ENCODE measurements at regions not wholly inside any gene's neighbourhood (a gene's known extent, or its start where the extent isn't known, plus 50 kb on each side); places are given as distances from the start of the nearest gene placed in this dataset.

- H3K27ac ChIP-seq, result peak overlapping the region in 1 of 2 experiments; percentile 39; a peak in 2 of 6 replicates
- ChIA-PET POLR2A (no interaction called here), CTCF (interaction anchor here (0.7 to 2.1 kb wide), 6 partner anchors 9 to 320 kb away, joined by 3 to 10 read pairs (median 4); no protein-coding TSS in a partner anchor)
- FAIRE-seq (no peak), ATAC-seq (no peak), DNase-seq (ENCODE audit: low read depth in 1 of 2, low spot score in 1 of 2) (no peak)
- H3K4me3 ChIP-seq, result no peak overlapping the region
- peaks cover 15% of the 10 kb centered on the region for H3K4me1 ChIP-seq
- TF ChIP-seq EHMT2 (IDR thresholded peaks at IDR 0.05; ENCODE audit: low read depth) (no peak), ELK1 (IDR thresholded peaks at IDR 0.05; ENCODE audit: low read depth, low read length) (no peak), USF2 (IDR thresholded peaks at IDR 0.05) (no peak), REST (IDR thresholded peaks at IDR 0.05) (no peak), BHLHE40 (IDR thresholded peaks at IDR 0.05; ENCODE audit: low read depth, low read length) (no peak), FOXS1 (CRISPR knock-in tag; IDR thresholded peaks at IDR 0.05) (no peak), NPAS2 (CRISPR knock-in tag; IDR thresholded peaks at IDR 0.05; ENCODE audit: borderline replicate concordance) (no peak), TP53 (CRISPR knock-in tag; IDR thresholded peaks at IDR 0.05) (no peak), HOXB5 (CRISPR knock-in tag; IDR thresholded peaks at IDR 0.05) (no peak), FOSB (CRISPR knock-in tag; IDR thresholded peaks at IDR 0.05) (no peak), SREBF2 (IDR thresholded peaks at IDR 0.05) (no peak)
- H3K4me2 ChIP-seq, result no peak overlapping the region
- peaks cover 4% of the 10 kb centered on the region; the same call in 2 of the 3 replicates for H3K9me3 ChIP-seq
- 94% methylated on average over 4 of the region's 4 CpGs for WGBS (ENCODE audit: missing lambda C conversion rate)
Observed at GRCh38 chr9:115912086-115912485, 241.5 kb upstream of the PAPPA start.

- CTCF ChIA-PET, result interaction anchor here (1.0 to 1.7 kb wide), 2 partner anchors 8 to 11 kb away, joined by 3 to 6 read pairs; no protein-coding TSS in a partner anchor
- FAIRE-seq (no peak), ATAC-seq (peak in 1 of 2 experiments; percentile 36; a peak in 1 of 6 replicates), DNase-seq (ENCODE audit: low read depth in 1 of 2, low spot score in 1 of 2) (no peak)
- peaks cover 15% of the 10 kb centered on the region for H3K4me1 ChIP-seq
- POLR2A ChIA-PET, result no interaction called here
- 67% methylated on average over 3 of the region's 3 CpGs for WGBS (ENCODE audit: missing lambda C conversion rate)
- H3K4me2 ChIP-seq, result peak overlapping the region; percentile 46
- no peak overlapping the region for H3K4me3 ChIP-seq
- H3K9me3 ChIP-seq, result peaks cover 7% of the 10 kb centered on the region; the same call in 2 of the 3 replicates
- TF ChIP-seq HEYL (CRISPR knock-in tag; IDR thresholded peaks at IDR 0.05) (no peak), RARB (CRISPR knock-in tag; IDR thresholded peaks at IDR 0.05) (no peak), HMGXB4 (CRISPR knock-in tag; IDR thresholded peaks at IDR 0.05; ENCODE audit: borderline replicate concordance) (no peak), ATOH8 (CRISPR knock-in tag; IDR thresholded peaks at IDR 0.05; ENCODE audit: low read depth) (no peak), HOXB13 (CRISPR knock-in tag; IDR thresholded peaks at IDR 0.05; ENCODE audit: low read depth) (no peak), POLR2A (IDR thresholded peaks at IDR 0.05; ENCODE audit: low read length) (no peak), ZFP36 (IDR thresholded peaks at IDR 0.05; ENCODE audit: borderline replicate concordance, partially characterized antibody) (no peak), RNF2 (IDR thresholded peaks at IDR 0.05; ENCODE audit: borderline replicate concordance, low read depth) (no peak), CHD2 (IDR thresholded peaks at IDR 0.05; ENCODE audit: low read length, partially characterized antibody) (no peak), SREBF2 (IDR thresholded peaks at IDR 0.05) (no peak), CTCF (IDR thresholded peaks at IDR 0.05) (no peak), MAZ (IDR thresholded peaks at IDR 0.05; ENCODE audit: borderline replicate concordance, low read depth, low read length) (no peak), E2F6 (IDR thresholded peaks at IDR 0.05; ENCODE audit: borderline replicate concordance, low read depth) (no peak)
- H3K27ac ChIP-seq, result peak overlapping the region; percentile 57 to 77
Observed at GRCh38 chr9:115913696-115914095, 239.9 kb upstream of the PAPPA start.
